WERI-Rb-1 (cell line): ENCODE measurements at regions not wholly inside any gene's neighbourhood (a gene's known extent, or its start where the extent isn't known, plus 50 kb on each side); places are given as distances from the start of the nearest gene placed in this dataset.

Experiments
- DNase-seq: peaks from one replicate; pipeline ENCODE4 v3.0.0-alpha.2; 2020
- H3K27ac ChIP-seq: fragments of 250-450 bp; sonication (Bioruptor Pico); 2 replicates; pipeline ENCODE4 v1.5.1; 2020; ENCODE audit warnings: mild to moderate bottlenecking, moderate library complexity
- H3K27me3 ChIP-seq: fragments of 250-450 bp; sonication (Bioruptor Pico); 2 replicates; pipeline ENCODE4 v1.5.1; 2021; ENCODE audit warnings: mild to moderate bottlenecking, low read depth, moderate library complexity; ENCODE audit not compliant: insufficient read depth, severe bottlenecking
- H3K36me3 ChIP-seq: fragments of 250-450 bp; sonication (Bioruptor Pico); 2 replicates; pipeline ENCODE4 v1.5.1; 2020; ENCODE audit warnings: mild to moderate bottlenecking, moderate library complexity
- H3K4me3 ChIP-seq: 2 replicates; pipeline ENCODE4 v1.5.1; 2011; ENCODE audit warnings: low read depth, mild to moderate bottlenecking, control low read depth, low read length
- H3K9me3 ChIP-seq: fragments of 250-450 bp; sonication (Bioruptor Pico); 2 replicates; pipeline ENCODE4 v1.5.1; 2021; ENCODE audit warnings: mild to moderate bottlenecking, moderate library complexity; ENCODE audit not compliant: severe bottlenecking
- CTCF ChIP-seq: IDR thresholded peaks from 2 replicates; pipeline ENCODE4 v1.5.1; 2011; ENCODE audit warnings: low read depth, mild to moderate bottlenecking, control low read depth, inconsistent platforms, low read length

GRCh38 chr2:108076527-108076926 is 90.2 kb downstream of the SLC5A7 start:
- Histone ChIP-seq H3K27ac (no peak overlapping the region), H3K27me3 (peaks cover 53% of the 10 kb centered on the region), H3K4me3 (no peak overlapping the region), H3K9me3 (no peaks in the 10 kb centered on the region), H3K36me3 (no peaks in the 10 kb centered on the region)
- DNase-seq: no peak
- no peak for TF ChIP-seq CTCF

GRCh38 chr2:108079736-108080135 is 93.4 kb downstream of the SLC5A7 start:
- Histone ChIP-seq H3K36me3 (no peaks in the 10 kb centered on the region), H3K27ac (no peak overlapping the region), H3K27me3 (peaks cover 41% of the 10 kb centered on the region), H3K9me3 (no peaks in the 10 kb centered on the region), H3K4me3 (no peak overlapping the region)
- TF ChIP-seq CTCF: no peak
- no peak for DNase-seq

DNA sequence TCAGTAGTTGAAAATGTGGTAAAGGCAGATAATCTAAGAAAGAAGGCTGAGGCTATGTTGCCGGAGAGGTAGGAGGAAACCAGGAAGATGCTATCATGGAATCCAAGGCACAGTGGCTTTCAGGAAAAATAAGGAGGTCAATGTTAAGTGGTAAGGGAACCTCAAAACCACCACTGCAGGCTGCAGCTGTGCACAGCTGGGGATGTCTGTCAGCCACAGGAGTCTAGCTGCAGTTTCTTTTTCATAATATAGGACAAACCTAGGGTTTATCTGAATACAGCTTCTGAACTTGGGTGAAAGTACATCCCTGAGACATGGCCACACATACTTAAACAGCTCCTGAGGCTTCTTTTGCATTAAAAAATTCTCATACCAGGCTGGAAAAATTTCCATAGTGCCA is 93.9 kb downstream of the SLC5A7 start:
- H3K36me3 ChIP-seq: no peaks in the 10 kb centered on the region
- no peak for DNase-seq
- no peak overlapping the region for H3K27ac ChIP-seq
- no peaks in the 10 kb centered on the region for H3K9me3 ChIP-seq
- no peak overlapping the region for H3K4me3 ChIP-seq
- TF ChIP-seq CTCF: no peak
- peaks cover 37% of the 10 kb centered on the region for H3K27me3 ChIP-seq

- no peak overlapping the region for H3K27ac ChIP-seq
- H3K4me3 ChIP-seq: no peak overlapping the region
- no peaks in the 10 kb centered on the region for H3K9me3 ChIP-seq
- no peak for TF ChIP-seq CTCF
- no peaks in the 10 kb centered on the region for H3K36me3 ChIP-seq
- H3K27me3 ChIP-seq: peaks cover 29% of the 10 kb centered on the region
- DNase-seq: no peak
These were observed 96.7 kb downstream of the SLC5A7 start for GRCh38 chr2:108082978-108083377.

GRCh38 chr2:108084311-108084710 is 98.0 kb downstream of the SLC5A7 start:
- Histone ChIP-seq H3K4me3 (no peak overlapping the region), H3K27me3 (peaks cover 28% of the 10 kb centered on the region), H3K27ac (no peak overlapping the region), H3K9me3 (no peaks in the 10 kb centered on the region), H3K36me3 (no peaks in the 10 kb centered on the region)
- TF ChIP-seq CTCF: no peak
- DNase-seq: no peak

- H3K9me3 ChIP-seq: no peaks in the 10 kb centered on the region
- peaks cover 37% of the 10 kb centered on the region for H3K27me3 ChIP-seq
- no peak for TF ChIP-seq CTCF
- no peak for DNase-seq
- no peak overlapping the region for H3K27ac ChIP-seq
- H3K36me3 ChIP-seq: no peaks in the 10 kb centered on the region
- no peak overlapping the region for H3K4me3 ChIP-seq
These were observed 106.6 kb downstream of the SLC5A7 start for GRCh38 chr2:108092886-108093285.
